BLaER1 (cell line): ENCODE measurements at regions not wholly inside any gene's neighbourhood (a gene's known extent, or its start where the extent isn't known, plus 50 kb on each side); places are given as distances from the start of the nearest gene placed in this dataset.

Source experiments
- H3K27ac ChIP-seq: shearing (Covaris generic); formaldehyde crosslinking; 2 replicates; pipeline ENCODE4 v1.8.1; 2022
- H3K27me3 ChIP-seq: shearing (Covaris generic); formaldehyde crosslinking; 2 replicates; pipeline ENCODE4 v1.8.1; 2022
- H3K36me3 ChIP-seq: shearing (Covaris generic); formaldehyde crosslinking; 2 replicates; pipeline ENCODE4 v1.8.1; 2022
- H3K4me1 ChIP-seq: shearing (Covaris generic); formaldehyde crosslinking; 2 replicates; pipeline ENCODE4 v1.8.1; 2022
- H3K4me2 ChIP-seq: shearing (Covaris generic); formaldehyde crosslinking; 2 replicates; pipeline ENCODE4 v1.8.1; 2022
- H3K4me3 ChIP-seq: shearing (Covaris generic); formaldehyde crosslinking; 2 replicates; pipeline ENCODE4 v1.8.1; 2022
- H3K9ac ChIP-seq: shearing (Covaris generic); formaldehyde crosslinking; 2 replicates; pipeline ENCODE4 v1.8.1; 2022
- H3K9me3 ChIP-seq: shearing (Covaris generic); formaldehyde crosslinking; 2 replicates; pipeline ENCODE4 v1.8.1; 2022
- H4K20me1 ChIP-seq: shearing (Covaris generic); formaldehyde crosslinking; 2 replicates; pipeline ENCODE4 v1.8.1; 2022
- Cebpa-rat ChIP-seq: shearing (Covaris generic); IDR thresholded peaks from 2 replicates; pipeline ENCODE4 v1.8.1; 2022

GRCh38 chr19:31913103-31913661 lies 432.2 kb upstream of the ZNF507 start:
- no peaks in the 10 kb centered on the region for H3K9me3 ChIP-seq
- no peak for TF ChIP-seq Cebpa-rat
- no peak overlapping the region for H3K4me2 ChIP-seq
- H3K36me3 ChIP-seq: no peaks in the 10 kb centered on the region
- H3K27me3 ChIP-seq: no peaks in the 10 kb centered on the region
- H3K4me3 ChIP-seq: no peak overlapping the region
- peaks cover 8% of the 10 kb centered on the region for H3K4me1 ChIP-seq
- no peaks in the 10 kb centered on the region for H4K20me1 ChIP-seq
- no peak overlapping the region for H3K9ac ChIP-seq
- no peak overlapping the region for H3K27ac ChIP-seq

- H3K27ac ChIP-seq: no peak overlapping the region
- H3K36me3 ChIP-seq: no peaks in the 10 kb centered on the region
- no peaks in the 10 kb centered on the region for H3K4me1 ChIP-seq
- no peak overlapping the region for H3K9ac ChIP-seq
- H3K27me3 ChIP-seq: no peaks in the 10 kb centered on the region
- H3K9me3 ChIP-seq: peaks cover 5% of the 10 kb centered on the region; the same call in 1 of the 2 replicates
- H3K4me3 ChIP-seq: no peak overlapping the region
- H3K4me2 ChIP-seq: no peak overlapping the region
- TF ChIP-seq Cebpa-rat: no peak
- no peaks in the 10 kb centered on the region for H4K20me1 ChIP-seq
These were observed 415.0 kb upstream of the ZNF507 start for GRCh38 chr19:31930401-31930800.

GRCh38 chr19:31937983-31938382 lies 407.4 kb upstream of the ZNF507 start:
- H3K4me2 ChIP-seq: no peak overlapping the region
- H3K4me3 ChIP-seq: no peak overlapping the region
- H3K36me3 ChIP-seq: no peaks in the 10 kb centered on the region
- no peaks in the 10 kb centered on the region for H3K4me1 ChIP-seq
- no peaks in the 10 kb centered on the region for H3K9me3 ChIP-seq
- no peak overlapping the region for H3K27ac ChIP-seq
- TF ChIP-seq Cebpa-rat: no peak
- no peak overlapping the region for H3K9ac ChIP-seq
- H4K20me1 ChIP-seq: no peaks in the 10 kb centered on the region
- H3K27me3 ChIP-seq: no peaks in the 10 kb centered on the region

DNA sequence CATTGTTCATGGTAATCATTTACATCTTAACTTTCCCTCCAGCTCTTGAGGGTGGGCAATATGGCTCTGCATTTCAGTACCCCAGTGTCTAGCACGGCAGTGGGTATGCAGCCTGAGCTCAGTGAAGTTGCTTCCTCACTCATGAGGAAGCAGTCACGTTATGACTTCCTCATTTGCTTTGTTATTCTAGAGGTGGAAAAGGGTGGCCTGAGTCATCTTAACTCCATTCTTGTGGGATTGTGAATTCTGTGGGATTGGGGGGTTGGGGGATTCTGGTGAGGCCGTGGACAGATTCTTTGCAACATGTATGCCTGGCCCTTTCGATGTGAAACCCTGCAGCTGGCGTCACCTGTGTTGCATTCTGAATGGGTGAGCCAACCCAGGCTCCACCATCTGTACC lies 406.7 kb upstream of the ZNF507 start:
- Histone ChIP-seq H3K9ac (no peak overlapping the region), H4K20me1 (no peaks in the 10 kb centered on the region), H3K27ac (no peak overlapping the region), H3K4me1 (no peaks in the 10 kb centered on the region), H3K4me3 (no peak overlapping the region), H3K27me3 (no peaks in the 10 kb centered on the region), H3K4me2 (no peak overlapping the region), H3K36me3 (no peaks in the 10 kb centered on the region), H3K9me3 (no peaks in the 10 kb centered on the region)
- no peak for TF ChIP-seq Cebpa-rat

- no peaks in the 10 kb centered on the region for H3K36me3 ChIP-seq
- H3K9me3 ChIP-seq: no peaks in the 10 kb centered on the region
- H4K20me1 ChIP-seq: no peaks in the 10 kb centered on the region
- H3K4me1 ChIP-seq: no peaks in the 10 kb centered on the region
- no peaks in the 10 kb centered on the region for H3K27me3 ChIP-seq
- no peak overlapping the region for H3K4me2 ChIP-seq
- H3K4me3 ChIP-seq: no peak overlapping the region
- H3K9ac ChIP-seq: no peak overlapping the region
- TF ChIP-seq Cebpa-rat: no peak
- H3K27ac ChIP-seq: no peak overlapping the region
These were observed 405.0 kb upstream of the ZNF507 start for GRCh38 chr19:31940396-31940795.

GRCh38 chr19:31943191-31943661 lies 402.2 kb upstream of the ZNF507 start:
- no peaks in the 10 kb centered on the region for H3K27me3 ChIP-seq
- no peak for TF ChIP-seq Cebpa-rat
- peaks cover 17% of the 10 kb centered on the region for H3K4me1 ChIP-seq
- no peak overlapping the region for H3K9ac ChIP-seq
- H4K20me1 ChIP-seq: no peaks in the 10 kb centered on the region
- no peak overlapping the region for H3K4me2 ChIP-seq
- H3K36me3 ChIP-seq: no peaks in the 10 kb centered on the region
- no peak overlapping the region for H3K27ac ChIP-seq
- H3K4me3 ChIP-seq: no peak overlapping the region
- H3K9me3 ChIP-seq: no peaks in the 10 kb centered on the region

DNA sequence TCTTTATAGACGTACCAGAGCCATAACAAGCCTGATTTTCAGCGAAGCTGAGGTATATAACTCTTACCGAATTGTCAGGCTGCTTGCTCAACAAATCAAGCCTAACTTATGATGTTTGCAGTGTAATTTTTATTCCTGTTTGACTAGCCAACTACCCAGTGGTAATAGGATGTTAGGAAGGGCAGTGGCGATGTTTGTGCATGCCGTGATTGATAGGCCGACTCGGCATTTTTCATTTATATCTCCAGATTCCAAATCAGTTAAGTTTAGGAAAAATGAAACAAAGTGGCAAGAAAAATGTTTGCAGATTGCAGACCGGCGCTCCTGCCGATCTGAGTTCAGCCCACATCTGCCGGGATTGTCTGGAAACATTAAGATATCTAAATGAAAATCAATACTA lies 401.6 kb upstream of the ZNF507 start:
- peaks cover 17% of the 10 kb centered on the region for H3K4me1 ChIP-seq
- H3K4me2 ChIP-seq: no peak overlapping the region
- TF ChIP-seq Cebpa-rat: no peak

GRCh38 chr19:31944326-31944725 lies 401.1 kb upstream of the ZNF507 start:
- no peak for TF ChIP-seq Cebpa-rat
- Histone ChIP-seq H3K4me1 (peaks cover 17% of the 10 kb centered on the region), H3K27ac (no peak overlapping the region), H3K9me3 (no peaks in the 10 kb centered on the region), H3K4me3 (no peak overlapping the region), H3K4me2 (no peak overlapping the region), H3K27me3 (no peaks in the 10 kb centered on the region), H4K20me1 (no peaks in the 10 kb centered on the region), H3K36me3 (no peaks in the 10 kb centered on the region), H3K9ac (no peak overlapping the region)

More for the DNA sequence above, 401.6 kb upstream of the ZNF507 start:
- no peaks in the 10 kb centered on the region for H4K20me1 ChIP-seq
- no peak overlapping the region for H3K4me3 ChIP-seq
- no peak overlapping the region for H3K27ac ChIP-seq
- no peaks in the 10 kb centered on the region for H3K9me3 ChIP-seq
- H3K36me3 ChIP-seq: no peaks in the 10 kb centered on the region
- no peaks in the 10 kb centered on the region for H3K27me3 ChIP-seq
- no peak overlapping the region for H3K9ac ChIP-seq

GRCh38 chr19:31946491-31946890 lies 398.9 kb upstream of the ZNF507 start:
- Histone ChIP-seq H3K9me3 (no peaks in the 10 kb centered on the region), H3K27ac (no peak overlapping the region), H3K4me1 (peaks cover 17% of the 10 kb centered on the region), H4K20me1 (no peaks in the 10 kb centered on the region), H3K27me3 (no peaks in the 10 kb centered on the region), H3K9ac (peak overlapping the region; percentile 6; the same call in 1 of the 2 replicates), H3K36me3 (no peaks in the 10 kb centered on the region), H3K4me3 (no peak overlapping the region), H3K4me2 (peak overlapping the region; percentile 64)
- TF ChIP-seq Cebpa-rat: no peak

DNA sequence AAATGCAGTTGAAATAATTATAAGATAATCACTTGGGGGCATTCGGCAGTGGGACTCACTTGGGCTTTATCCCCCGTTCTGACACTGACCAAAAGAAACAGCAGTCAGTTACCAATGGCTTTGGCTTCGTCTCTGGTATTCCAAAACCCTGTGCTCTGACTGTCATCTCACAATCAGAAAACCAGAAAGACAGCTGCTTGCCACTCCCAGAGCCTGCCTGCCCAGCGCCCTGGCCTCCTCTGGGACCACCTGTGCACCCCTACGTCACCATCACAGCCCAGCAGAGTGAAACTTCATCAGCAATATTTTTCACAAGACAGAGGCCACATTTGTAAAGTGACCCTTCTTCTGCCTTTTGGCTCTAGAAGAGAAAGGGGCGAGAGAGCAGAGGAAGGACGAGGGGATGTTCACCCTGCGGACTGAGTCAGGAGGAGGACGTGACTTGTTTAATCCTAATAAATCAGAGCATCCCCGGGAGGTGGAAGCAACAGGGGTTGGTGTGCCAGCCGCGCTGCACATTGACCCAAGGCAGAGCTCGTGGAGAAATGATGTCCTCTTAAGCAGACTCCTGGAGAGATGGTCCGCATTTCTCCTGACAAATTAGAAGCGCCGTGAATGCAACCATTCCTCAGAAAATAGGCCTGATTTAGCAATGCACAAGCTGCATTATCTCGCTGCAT lies 397.8 kb upstream of the ZNF507 start:
- no peak for TF ChIP-seq Cebpa-rat
- no peak overlapping the region for H3K4me2 ChIP-seq
- no peaks in the 10 kb centered on the region for H3K27me3 ChIP-seq
- no peak overlapping the region for H3K9ac ChIP-seq
- H4K20me1 ChIP-seq: no peaks in the 10 kb centered on the region
- H3K9me3 ChIP-seq: no peaks in the 10 kb centered on the region
- H3K4me3 ChIP-seq: no peak overlapping the region
- H3K36me3 ChIP-seq: no peaks in the 10 kb centered on the region
- H3K4me1 ChIP-seq: peaks cover 17% of the 10 kb centered on the region
- H3K27ac ChIP-seq: no peak overlapping the region

DNA sequence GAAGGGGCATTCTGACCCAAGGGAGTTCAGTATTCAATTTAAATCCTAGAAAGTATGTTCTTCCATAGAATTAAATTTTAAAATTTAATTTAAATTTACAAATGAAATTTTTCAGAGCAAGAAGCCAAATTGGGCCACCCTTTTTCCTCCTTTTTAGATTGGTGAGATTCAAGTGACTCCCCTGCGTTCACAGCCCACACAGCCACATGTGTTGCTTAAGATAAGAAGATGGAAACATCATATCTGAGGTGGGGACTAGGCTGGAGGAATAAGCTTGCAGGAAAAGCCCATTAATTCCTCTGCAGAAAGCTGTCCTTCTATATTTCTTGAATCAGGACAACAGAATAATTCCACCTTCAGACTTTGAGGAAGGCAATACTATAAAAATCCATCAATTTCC lies 392.7 kb upstream of the ZNF507 start:
- H4K20me1 ChIP-seq: no peaks in the 10 kb centered on the region

More for the DNA sequence above, 392.7 kb upstream of the ZNF507 start:
- Histone ChIP-seq H3K27me3 (no peaks in the 10 kb centered on the region), H3K36me3 (no peaks in the 10 kb centered on the region), H3K9ac (no peak overlapping the region), H3K9me3 (no peaks in the 10 kb centered on the region), H3K4me1 (peaks cover 6% of the 10 kb centered on the region; the same call in 1 of the 2 replicates), H3K4me3 (no peak overlapping the region), H3K27ac (no peak overlapping the region), H3K4me2 (no peak overlapping the region)
- TF ChIP-seq Cebpa-rat: no peak
